ENCODE measurements at regions not wholly inside any gene's neighbourhood (a gene's known extent, or its start where the extent isn't known, plus 50 kb on each side); places are given as distances from the start of the nearest gene placed in this dataset.
A peak's percentile ranks its signal among the peaks of the same experiment; 100 is the strongest.

DNA sequence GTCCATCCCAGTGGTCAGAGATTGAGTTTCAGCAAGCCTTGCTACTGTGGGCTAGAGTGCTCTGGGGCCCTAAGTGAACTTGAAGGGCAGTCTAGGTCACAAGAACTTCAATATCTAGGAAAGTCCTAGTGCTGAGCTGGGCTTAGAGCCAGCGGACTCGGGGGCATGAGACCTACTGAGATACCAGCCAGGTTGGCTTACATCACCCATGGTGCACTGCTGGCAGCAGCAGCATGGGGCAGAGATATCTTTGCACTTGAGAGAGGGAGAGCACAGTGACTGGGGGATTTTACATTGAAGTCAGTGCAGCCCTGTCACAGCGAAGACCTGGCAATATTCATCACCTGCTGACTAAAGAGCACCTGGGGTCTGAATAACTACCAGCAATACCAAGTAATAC lies 158.3 kb upstream of the PRKD1 start:
- Mint-ChIP-seq H3K36me3 (ENCODE audit: low read depth) (peaks cover 7% of the 10 kb centered on the region), H3K27ac (no peak overlapping the region), H3K4me1 (ENCODE audit: low read depth) (no peaks in the 10 kb centered on the region), H3K27me3 (ENCODE audit: insufficient read depth) (no peaks in the 10 kb centered on the region; the same call in none of the 2 replicates), H3K4me3 (no peak overlapping the region), H3K9me3 (peaks cover 15% of the 10 kb centered on the region)
- TF ChIP-seq CTCF (IDR thresholded peaks at IDR 0.05): no peak
- no peak for DNase-seq

DNA sequence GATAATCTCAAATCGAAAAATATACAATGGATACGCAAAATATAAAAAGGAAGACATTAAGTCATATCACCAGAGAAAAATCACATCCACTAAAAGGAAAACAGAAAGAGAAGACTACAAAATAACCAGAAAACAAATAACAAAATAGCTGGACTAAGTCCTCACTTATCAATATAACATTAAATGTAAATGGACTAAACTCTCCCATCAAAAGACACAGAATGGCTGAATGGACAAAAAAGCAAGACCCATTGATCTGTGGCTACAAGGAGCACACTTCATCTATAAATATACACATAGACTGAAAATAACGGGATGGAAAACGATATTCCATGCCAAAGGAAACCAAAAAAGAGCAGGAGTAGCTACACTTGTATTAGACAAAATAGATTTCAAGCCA lies 161.0 kb upstream of the PRKD1 start:
- peaks cover 2% of the 10 kb centered on the region; the same call in 1 of the 2 replicates for H3K27me3 Mint-ChIP-seq (ENCODE audit: insufficient read depth)

DNA sequence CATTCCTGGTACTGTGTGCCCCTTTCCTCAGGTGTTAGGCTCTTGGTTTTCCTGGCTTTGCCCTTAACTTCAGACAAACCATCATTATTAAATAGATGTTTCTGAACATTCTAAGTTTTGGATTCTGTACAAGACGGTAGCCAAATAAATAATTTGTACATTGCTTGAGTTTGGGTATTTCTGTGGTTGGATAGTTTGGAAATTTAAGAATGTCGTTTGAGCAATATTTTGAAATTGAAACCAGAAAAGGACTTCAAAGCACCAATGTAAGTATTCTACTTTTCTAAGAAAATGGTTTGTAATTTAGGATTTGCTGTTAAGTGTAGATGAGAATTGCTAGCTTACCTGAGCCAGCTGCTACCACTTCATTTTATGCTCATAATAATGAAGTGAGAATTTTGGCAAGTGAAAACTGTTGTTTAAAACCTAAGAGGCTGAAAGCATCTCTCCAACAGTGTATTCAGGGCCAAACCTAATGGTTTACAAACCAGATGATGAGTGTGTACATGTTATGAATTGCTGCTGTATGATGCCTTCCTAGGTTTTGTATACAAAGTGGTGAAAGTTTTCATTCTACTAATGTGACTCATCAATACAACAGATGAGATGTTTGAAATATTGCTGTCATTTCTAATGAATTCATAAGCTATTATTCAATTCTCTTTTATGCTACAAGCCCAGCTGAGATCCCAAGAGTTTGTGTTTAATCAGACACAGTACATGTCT lies 181.5 kb upstream of the PRKD1 start:
- Mint-ChIP-seq H3K9me3 (no peaks in the 10 kb centered on the region), H3K4me3 (peak overlapping the region; percentile 54), H3K27me3 (ENCODE audit: insufficient read depth) (no peaks in the 10 kb centered on the region; the same call in none of the 2 replicates), H3K36me3 (ENCODE audit: low read depth) (no peaks in the 10 kb centered on the region), H3K4me1 (ENCODE audit: low read depth) (peaks cover 30% of the 10 kb centered on the region), H3K27ac (peak overlapping the region; percentile 29)
- peak; percentile 51 for DNase-seq
- no peak for TF ChIP-seq CTCF (IDR thresholded peaks at IDR 0.05)

More for the DNA sequence above, 161.0 kb upstream of the PRKD1 start:
- no peak overlapping the region for H3K27ac Mint-ChIP-seq
- peaks cover 7% of the 10 kb centered on the region for H3K36me3 Mint-ChIP-seq (ENCODE audit: low read depth)
- no peaks in the 10 kb centered on the region for H3K4me1 Mint-ChIP-seq (ENCODE audit: low read depth)
- peaks cover 24% of the 10 kb centered on the region for H3K9me3 Mint-ChIP-seq
- no peak for DNase-seq
- no peak for TF ChIP-seq CTCF (IDR thresholded peaks at IDR 0.05)
- H3K4me3 Mint-ChIP-seq: no peak overlapping the region

DNA sequence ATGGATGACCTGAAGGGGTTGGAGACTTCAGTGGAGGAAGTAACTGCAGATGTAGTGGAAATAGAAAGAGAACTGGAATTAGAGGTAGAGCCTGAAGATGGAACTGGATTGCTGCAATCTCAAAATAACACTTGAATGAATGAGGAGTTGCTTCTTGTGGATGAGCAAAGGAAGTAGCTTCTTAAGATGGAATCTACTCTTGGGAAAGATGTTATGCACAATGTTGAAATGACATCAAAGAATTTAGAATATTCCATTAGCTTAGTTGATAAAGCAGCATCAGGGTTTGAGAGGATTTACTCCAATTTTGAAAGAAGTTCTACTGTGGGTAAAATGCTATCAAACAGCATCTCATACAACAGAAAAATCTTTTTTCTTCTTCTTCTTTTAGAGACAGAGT lies 186.4 kb upstream of the PRKD1 start:
- no peak for TF ChIP-seq CTCF (IDR thresholded peaks at IDR 0.05)
- no peaks in the 10 kb centered on the region for H3K36me3 Mint-ChIP-seq (ENCODE audit: low read depth)
- no peak overlapping the region for H3K4me3 Mint-ChIP-seq
- H3K27ac Mint-ChIP-seq: no peak overlapping the region
- peaks cover 19% of the 10 kb centered on the region for H3K4me1 Mint-ChIP-seq (ENCODE audit: low read depth)
- H3K27me3 Mint-ChIP-seq (ENCODE audit: insufficient read depth): no peaks in the 10 kb centered on the region; the same call in none of the 2 replicates
- no peaks in the 10 kb centered on the region for H3K9me3 Mint-ChIP-seq
- DNase-seq: no peak

DNA sequence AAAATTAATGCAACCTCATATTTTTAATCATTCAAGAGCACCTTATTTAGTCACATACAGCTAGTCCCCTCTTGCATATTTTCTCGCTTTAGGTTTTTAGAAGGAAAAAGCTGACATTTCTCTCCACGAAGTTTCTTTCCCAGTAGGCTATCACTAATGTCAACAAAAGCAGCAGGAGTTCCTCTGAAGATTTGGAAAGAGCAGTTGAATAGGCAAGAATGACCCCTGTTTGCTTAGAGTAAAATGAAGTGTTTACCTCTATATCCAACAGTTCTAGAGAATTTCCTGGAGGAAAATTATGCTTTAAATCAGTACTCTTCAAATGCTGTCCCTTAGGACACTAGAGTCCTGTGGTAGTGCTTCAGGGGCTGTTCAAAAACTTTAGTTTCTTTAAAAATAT lies 188.1 kb upstream of the PRKD1 start:
- Mint-ChIP-seq H3K36me3 (ENCODE audit: low read depth) (no peaks in the 10 kb centered on the region), H3K27ac (no peak overlapping the region), H3K9me3 (no peaks in the 10 kb centered on the region), H3K4me1 (ENCODE audit: low read depth) (0 out of 2 replicates have a peak, but pooled peaks cover 6% of the 10 kb centered on the region), H3K27me3 (ENCODE audit: insufficient read depth) (no peaks in the 10 kb centered on the region; the same call in none of the 2 replicates), H3K4me3 (no peak overlapping the region)
- TF ChIP-seq CTCF (IDR thresholded peaks at IDR 0.05): no peak
- DNase-seq: no peak

All from HFFc6 (cell line).